AG08395 (cell line): ENCODE measurements at regions not wholly inside any gene's neighbourhood (a gene's known extent, or its start where the extent isn't known, plus 50 kb on each side); places are given as distances from the start of the nearest gene placed in this dataset.

Experiments used
- DNase-seq: peaks from one replicate; pipeline ENCODE4 v3.0.0; 2012; ENCODE audit warnings: mixed read lengths, low spot score

DNA sequence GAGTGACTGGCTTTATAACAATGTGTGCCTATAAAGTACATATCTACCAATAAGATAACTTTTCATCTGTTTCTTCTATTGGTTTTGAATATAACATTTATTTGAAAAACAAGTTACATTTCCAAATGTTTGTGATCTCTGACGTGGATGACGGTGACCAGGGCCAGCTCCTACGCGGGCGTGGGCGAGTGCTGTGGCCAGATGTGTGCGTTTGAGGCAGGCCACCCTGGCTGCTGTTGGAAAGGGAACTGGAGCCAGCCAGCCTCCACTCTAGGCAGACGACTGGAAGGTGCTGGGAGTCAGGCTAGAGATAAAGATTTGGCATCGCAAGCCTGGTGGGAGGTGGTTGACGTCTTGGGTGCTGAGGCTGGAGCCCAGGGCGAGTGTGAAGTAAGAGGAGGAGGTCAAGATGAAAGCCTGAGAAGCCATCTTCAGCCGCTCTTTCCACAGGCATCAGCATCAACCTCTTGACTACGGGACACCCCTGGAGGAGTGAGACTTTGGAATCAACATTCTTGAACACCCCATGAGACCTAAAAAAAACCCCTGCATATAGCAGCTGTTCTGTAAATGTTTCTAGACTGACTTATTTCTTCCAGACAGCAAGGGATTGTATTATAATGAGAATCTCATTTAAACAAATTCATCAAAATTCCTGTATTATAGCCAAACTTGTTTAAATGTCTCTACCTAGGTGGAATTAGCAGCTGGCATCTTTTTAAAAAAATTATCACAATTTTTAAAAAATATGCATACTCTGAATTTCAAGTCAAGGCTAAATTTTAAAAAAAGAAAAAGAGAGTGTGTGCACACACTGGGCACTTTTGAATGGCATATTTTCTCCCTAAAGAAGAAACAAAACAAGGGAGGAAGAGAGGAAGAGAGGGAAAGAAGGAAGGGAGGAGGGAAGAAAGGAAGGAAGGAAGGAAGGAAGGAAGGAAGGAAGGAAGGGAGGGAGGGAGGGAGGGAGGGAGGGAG is 112.5 kb upstream of the SLC44A3 start:
- no peak for DNase-seq

GRCh38 chr1:94702442-94702815 is 117.7 kb upstream of the SLC44A3 start:
- peak; percentile 63 for DNase-seq

- no peak for DNase-seq
These were observed 118.2 kb upstream of the SLC44A3 start for GRCh38 chr1:94701796-94702441.

GRCh38 chr1:94698759-94699502 is 121.2 kb upstream of the SLC44A3 start:
- peak; percentile 75 for DNase-seq

- peak; percentile 26 for DNase-seq
These were observed 121.8 kb upstream of the SLC44A3 start for GRCh38 chr1:94698356-94698755.

DNA sequence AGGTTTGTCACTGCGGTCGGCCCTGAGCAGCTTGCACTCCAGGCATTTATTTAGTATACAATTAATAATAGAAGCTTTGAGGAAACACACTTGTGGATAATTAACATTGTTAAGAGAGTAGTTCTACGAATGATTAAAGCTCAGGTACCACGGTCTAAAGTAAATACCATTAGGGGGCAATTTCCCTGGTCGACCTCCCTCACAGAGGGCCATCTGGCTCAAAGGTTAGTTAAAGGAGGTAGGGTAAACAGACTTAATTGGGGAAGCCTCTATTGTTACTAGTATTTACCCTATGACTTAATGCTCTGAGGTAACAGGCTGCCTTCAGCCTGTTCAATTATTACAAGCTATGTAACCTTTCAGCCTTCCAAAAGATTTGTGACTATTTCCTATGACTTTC is 122.3 kb upstream of the SLC44A3 start:
- DNase-seq: no peak

DNA sequence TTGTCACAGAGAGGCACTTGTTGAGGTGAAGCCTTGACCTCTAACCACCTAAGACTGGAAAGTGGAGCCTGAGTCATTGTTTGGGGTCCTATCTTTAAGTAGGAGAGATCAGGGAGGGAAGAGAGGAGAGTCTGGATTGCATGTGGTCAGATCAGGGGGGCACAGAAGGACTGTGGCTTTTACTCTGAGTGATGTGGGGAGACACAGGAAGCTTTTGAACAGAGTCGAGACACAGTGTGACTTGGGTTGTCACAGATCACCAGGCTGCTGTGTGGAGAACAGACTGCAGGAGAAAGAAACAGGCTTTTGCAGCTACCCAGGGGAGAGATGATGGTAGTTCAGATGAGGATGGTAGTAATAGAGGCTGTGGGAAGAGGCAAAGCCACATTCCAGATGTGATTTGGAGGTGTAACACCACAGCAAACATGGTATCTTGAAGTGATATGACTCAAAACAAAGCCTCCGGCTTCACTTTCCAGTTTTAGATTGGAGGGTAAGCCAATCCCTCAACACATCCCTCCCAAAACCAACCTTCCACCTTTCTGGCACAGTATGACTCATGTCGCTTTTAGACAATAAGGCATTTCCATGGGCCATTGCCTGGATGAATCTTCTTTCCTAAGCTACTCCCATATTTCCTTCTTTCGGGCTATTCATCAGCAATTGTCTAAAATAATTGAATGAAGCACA is 125.8 kb upstream of the SLC44A3 start:
- no peak for DNase-seq

GRCh38 chr1:94693435-94693834 is 126.7 kb upstream of the SLC44A3 start:
- no peak for DNase-seq

GRCh38 chr1:94693029-94693428 is 127.1 kb upstream of the SLC44A3 start:
- no peak for DNase-seq

- no peak for DNase-seq
These were observed 131.5 kb upstream of the SLC44A3 start for GRCh38 chr1:94688646-94689045.

GRCh38 chr1:94686882-94687281 is 133.3 kb upstream of the SLC44A3 start:
- DNase-seq: no peak

- DNase-seq: no peak
These were observed 135.4 kb upstream of the SLC44A3 start for GRCh38 chr1:94684690-94685250.

- DNase-seq: no peak
These were observed 136.3 kb upstream of the SLC44A3 start for GRCh38 chr1:94683886-94684285.

DNA sequence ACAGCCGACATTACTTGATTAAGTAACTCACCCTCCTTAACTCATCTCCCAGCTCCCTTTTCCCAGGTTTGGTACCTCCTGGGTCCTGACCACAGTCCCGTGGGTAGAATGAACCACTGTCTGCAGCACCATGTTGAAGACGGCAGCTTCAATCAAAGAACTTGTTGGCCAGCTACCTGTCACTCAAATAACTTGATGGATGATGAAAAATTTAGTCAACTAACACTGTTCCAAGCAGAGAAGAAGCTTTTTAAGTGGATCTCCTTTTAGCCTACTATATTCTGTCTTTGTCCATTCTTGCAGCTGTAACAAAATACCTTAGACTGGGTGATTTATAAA is 138.4 kb upstream of the F3 start:
- DNase-seq: no peak

DNA sequence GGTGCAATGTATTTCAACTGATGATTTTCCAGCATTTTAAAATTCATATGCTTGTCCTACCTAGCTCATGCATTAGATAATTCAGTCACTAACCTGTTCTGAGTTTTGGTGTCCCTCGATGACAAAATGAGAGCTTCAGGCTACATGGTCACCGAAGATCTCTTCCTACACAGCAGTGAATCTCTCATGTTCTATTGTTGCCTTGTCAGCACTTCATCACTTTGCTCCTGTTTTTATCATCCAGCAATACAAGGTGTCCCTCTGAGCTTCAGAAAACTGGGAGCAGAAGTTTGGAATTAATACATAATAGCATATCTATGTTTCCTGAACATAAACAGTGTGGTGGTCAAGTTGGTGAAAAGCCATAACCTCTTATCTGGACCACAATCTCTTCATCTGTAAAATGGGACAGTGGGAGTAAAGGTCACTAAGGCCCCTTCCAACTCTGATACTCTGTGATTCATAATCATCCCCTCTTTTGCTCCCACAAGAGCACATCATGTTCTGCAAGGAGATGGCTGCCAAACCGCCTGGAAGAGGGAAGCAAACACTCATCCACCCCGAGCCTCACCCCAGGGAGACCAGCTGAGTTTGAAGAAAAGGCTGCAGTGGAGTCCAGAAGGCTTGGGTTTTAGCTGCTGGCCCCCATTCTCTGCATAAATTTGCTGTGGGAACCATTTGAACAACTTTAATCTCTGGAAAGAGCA is 137.9 kb upstream of the F3 start:
- DNase-seq: no peak

DNA sequence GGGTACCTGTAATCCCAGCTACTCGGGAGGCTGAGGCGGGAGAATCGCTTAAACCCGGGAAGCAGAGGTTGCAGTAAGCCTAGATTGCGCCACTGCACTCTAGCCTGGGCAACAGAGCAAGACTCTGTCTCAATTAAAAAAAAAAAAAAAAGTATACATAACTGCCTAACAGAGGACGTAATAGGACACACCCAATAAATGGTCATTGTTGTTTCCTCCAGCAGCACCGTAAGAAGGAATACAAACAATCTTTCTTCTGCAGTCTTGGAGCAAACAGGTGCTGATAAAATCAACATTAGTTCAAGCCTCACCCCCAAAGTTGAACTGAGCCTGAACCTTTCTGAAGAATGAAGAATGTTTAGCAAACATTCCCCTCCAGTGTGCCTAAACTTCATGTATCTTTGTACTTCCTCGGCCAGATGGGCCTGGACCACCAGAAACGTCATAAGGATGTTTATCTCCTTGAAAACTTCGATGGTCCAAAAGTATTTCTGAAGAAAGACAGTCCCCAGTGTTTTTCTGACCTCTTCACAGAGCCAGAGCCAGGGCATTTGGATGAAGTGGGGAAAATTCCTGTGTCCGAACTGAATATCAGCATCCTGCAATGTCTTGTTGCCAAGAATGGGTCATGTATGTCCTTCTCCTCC is 136.8 kb upstream of the F3 start:
- DNase-seq: no peak

- no peak for DNase-seq
These were observed 136.2 kb upstream of the F3 start for GRCh38 chr1:94677714-94678113.

DNA sequence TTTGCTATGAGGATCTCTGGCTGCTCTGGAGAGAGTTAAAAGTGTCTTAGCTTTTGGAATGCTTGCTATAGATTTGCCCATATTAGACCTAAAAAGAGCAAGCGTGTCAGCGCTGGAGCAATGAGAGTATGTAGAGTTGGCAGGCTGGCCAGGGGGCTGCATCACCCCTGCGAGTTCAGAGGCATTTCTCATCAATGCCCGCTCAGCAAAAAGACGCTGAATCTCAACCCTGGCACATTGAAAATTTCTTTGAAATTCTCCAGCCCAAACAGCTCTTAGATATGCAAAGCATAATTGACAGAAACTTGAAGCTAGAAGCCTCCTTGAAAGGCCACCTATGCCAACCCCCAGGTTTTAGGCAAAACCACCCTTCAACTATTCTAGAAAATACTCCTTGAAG is 135.5 kb upstream of the F3 start:
- DNase-seq: no peak

- DNase-seq: no peak
These were observed 135.1 kb upstream of the F3 start for GRCh38 chr1:94676686-94677085.

- no peak for DNase-seq
These were observed 133.8 kb upstream of the F3 start for GRCh38 chr1:94675373-94675772.

DNA sequence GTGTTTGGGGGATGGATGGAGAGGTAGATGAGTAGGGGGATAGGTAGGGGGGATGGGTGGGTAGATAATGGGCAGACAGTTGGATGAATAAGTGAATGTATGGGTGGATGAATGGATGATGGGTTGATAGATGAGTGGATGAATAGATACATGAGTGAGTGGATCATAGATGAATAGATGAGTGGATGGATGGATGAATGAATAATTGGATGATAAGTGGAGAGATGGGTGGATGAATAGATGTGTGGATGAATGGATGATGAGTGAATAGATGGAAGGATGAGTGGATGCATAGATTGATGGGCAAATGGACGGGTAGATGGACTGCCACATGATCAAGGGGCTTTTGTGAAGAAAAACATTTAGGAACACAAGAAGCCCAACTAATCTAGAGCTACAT is 133.3 kb upstream of the F3 start:
- no peak for DNase-seq
